Thyroid gland (tissue), 4 donors: ENCODE measurements at regions not wholly inside any gene's neighbourhood (a gene's known extent, or its start where the extent isn't known, plus 50 kb on each side); places are given as distances from the start of the nearest gene placed in this dataset.
"Not testable (repeated sequence)": the region's sequence is repeated elsewhere in the genome, so short reads cannot be mapped to it uniquely, and the experiment has no call there.

ENCODE experiments used
- DNase-seq, 2 donors: peaks; one replicate each; pipeline ENCODE4 v3.0.0-alpha.2; 2019
- H3K27ac ChIP-seq, 3 donors: fragments of 200-600 bp; sonication (generic); 1 replicate in 2 of 3; 2 replicates in 1 of 3; pipeline ENCODE4 v1.5.1; 2016 to 2019; ENCODE audit warnings: mild to moderate bottlenecking in 1 of 3, moderate library complexity in 1 of 3
- H3K27me3 ChIP-seq: fragments of 200-600 bp; sonication (generic); one replicate; pipeline ENCODE4 v1.5.1; 2019
- H3K36me3 ChIP-seq, 2 donors: fragments of 200-600 bp; sonication (generic); one replicate each; pipeline ENCODE4 v1.5.1; 2016 to 2019
- H3K4me1 ChIP-seq, 2 donors: fragments of 200-600 bp; sonication (generic); one replicate each; pipeline ENCODE4 v1.5.1; 2017 to 2019
- H3K4me3 ChIP-seq, 3 donors: fragments of 200-600 bp; sonication (generic); replicated peaks in 1 of 3; 1 replicate in 2 of 3; 2 replicates in 1 of 3; pipeline ENCODE4 v1.5.1; 2016; ENCODE audit warnings: mild to moderate bottlenecking in 1 of 3
- H3K9me3 ChIP-seq: fragments of 200-600 bp; sonication (generic); one replicate; pipeline ENCODE4 v1.5.1; 2017
- CTCF ChIP-seq, 6 experiments: fragments of 200-600 bp in 3 of 6; fragments of 450-650 bp in 3 of 6; sonication (generic) in 3 of 6; IDR thresholded peaks; one replicate each; pipeline ENCODE4 v1.5.1; 2016 to 2019; ENCODE audit warnings: antibody characterized with exemption in 6 of 6, mild to moderate bottlenecking in 2 of 6, inconsistent platforms in 1 of 6, moderate library complexity in 1 of 6
- POLR2A ChIP-seq, 2 donors: fragments of 450-650 bp; IDR thresholded peaks; one replicate each; pipeline ENCODE4 v1.6.1; 2017; ENCODE audit warnings: antibody characterized with exemption in 2 of 2, mild to moderate bottlenecking in 2 of 2, moderate library complexity in 1 of 2
- WGBS, 2 donors: methylation state at CpG; one replicate each; pipeline ENCODE4 v1.1.5; 2017; 5-methylcytosine and 5-hydroxymethylcytosine counted together
- intact Hi-C: fragments of 100-400 bp; cut with DNase I; formaldehyde crosslinking; loops from one replicate; pipeline ENCODE4 v1.15.1; 2023

DNA sequence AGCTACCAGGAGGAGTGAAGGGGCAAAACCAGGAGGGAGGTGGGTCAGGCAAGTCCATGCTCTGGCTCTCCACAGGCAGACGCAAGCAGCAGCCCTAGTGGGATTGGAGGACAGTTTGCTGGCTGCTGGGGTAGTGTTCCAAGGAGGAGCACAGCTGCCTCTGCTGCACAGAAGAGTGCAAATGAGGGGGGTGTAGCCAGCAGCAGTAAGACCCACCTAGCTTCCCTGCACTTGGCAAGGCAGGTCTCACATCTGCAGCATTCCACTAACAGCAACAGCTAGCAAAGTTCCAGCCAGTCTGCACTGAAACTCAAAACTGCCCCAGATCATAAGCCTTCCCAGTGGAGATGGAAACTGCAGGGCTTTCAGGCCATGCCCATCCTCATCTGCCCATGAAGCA is 405.0 kb downstream of the UTRN start:
- WGBS, 2 donors: 100% methylated on average over 1 of the region's 1 CpG
- Histone ChIP-seq H3K36me3 (no peaks in the 10 kb centered on the region), H3K4me1 (no peaks in the 10 kb centered on the region), H3K27me3 (no peaks in the 10 kb centered on the region), H3K27ac (no peak overlapping the region), H3K9me3 (no peaks in the 10 kb centered on the region), H3K4me3 (no peak overlapping the region)
- TF ChIP-seq POLR2A (IDR thresholded peaks at IDR 0.05) (no peak), CTCF (IDR thresholded peaks at IDR 0.05) (no peak)
- intact Hi-C loops: no loop called here
- no peak for DNase-seq

DNA sequence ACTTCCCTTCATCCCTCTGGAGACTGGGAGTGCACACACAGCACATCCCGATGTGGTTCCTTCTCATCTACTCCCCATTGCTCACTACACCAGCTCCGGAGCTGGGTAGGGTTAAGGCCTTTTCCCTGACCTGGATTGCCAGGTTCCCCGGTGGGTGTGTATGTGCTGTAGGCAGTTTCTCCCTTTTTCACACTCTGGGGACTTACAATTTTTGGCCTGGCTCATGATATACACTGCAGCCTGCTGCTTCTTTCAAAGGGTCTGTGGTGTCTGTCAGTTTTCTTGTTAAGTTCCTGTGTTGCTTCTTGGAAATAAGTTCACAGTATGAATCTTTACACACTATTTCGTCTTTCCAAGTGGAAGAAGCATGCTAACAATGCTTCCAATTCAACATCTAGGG is 405.5 kb downstream of the UTRN start:
- Histone ChIP-seq H3K9me3 (no peaks in the 10 kb centered on the region), H3K4me1 (no peaks in the 10 kb centered on the region), H3K36me3 (no peaks in the 10 kb centered on the region), H3K27ac (no peak overlapping the region), H3K4me3 (no peak overlapping the region), H3K27me3 (no peaks in the 10 kb centered on the region)
- DNase-seq: no peak
- 77 to 83% methylated on average over 4 of the region's 4 CpGs for WGBS, 2 donors
- no peak for TF ChIP-seq CTCF (IDR thresholded peaks at IDR 0.05)
- no peak for TF ChIP-seq POLR2A (IDR thresholded peaks at IDR 0.05)
- intact Hi-C loops: no loop called here

DNA sequence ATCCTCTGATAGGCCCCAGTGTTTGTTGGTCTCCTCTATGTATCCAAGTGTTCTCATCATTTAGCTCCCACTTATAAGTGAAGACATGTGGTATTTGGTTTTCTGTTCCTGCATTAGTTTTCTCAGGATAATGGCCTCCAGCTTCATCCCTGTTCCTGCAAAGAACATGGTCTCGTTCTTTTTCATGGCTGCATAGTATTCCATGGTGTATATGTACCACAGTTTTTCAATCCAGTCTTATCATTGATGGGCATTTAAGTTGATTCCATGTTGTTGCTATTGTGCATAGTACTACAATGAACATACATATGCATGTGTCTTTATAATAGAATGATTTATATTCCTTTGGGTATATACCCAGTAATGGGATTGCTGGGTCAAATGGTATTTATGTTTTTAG is 406.9 kb downstream of the UTRN start:
- DNase-seq, H3K4me3 ChIP-seq, intact Hi-C loops, H3K4me1 ChIP-seq, H3K9me3 ChIP-seq, H3K27ac ChIP-seq, H3K36me3 ChIP-seq, H3K27me3 ChIP-seq: not testable (repeated sequence)
- WGBS, 2 donors: 95 to 100% methylated on average over 1 of the region's 1 CpG

DNA sequence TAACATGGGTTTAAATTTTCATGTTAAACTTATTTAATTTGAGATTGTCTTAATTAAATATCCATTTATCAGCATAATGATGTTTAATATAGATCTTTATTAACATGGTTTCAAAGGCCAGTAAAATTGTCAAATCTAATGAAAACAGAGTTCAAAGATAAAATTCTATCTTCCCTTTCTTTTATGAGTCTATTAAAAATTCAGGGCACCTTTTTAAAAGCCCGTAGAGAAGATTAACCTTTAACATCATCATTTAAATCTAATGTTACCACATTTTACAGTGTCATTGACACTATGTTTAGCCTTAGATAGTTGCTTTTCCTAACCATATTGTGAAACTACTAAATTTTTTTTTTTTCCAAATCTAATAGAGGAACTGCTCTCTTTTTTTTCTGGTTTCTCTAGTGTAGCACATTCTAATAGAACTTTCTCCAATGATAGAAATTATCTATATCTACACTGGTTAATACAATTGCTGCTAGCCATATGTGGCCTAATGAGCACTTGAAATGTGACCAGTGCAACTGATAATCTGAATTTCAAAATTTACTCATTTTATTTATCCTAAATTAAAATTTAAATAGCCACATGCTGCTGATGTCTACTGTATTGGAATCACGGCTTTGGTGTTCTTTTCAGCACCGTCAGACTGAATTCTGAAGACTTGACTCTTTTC is 410.9 kb downstream of the UTRN start:
- DNase-seq: no peak
- H3K27me3 ChIP-seq: no peaks in the 10 kb centered on the region
- H3K4me3 ChIP-seq: no peak overlapping the region
- H3K27ac ChIP-seq: no peak overlapping the region
- H3K4me1 ChIP-seq: no peaks in the 10 kb centered on the region
- 95 to 96% methylated on average over 3 of the region's 3 CpGs for WGBS, 2 donors
- TF ChIP-seq POLR2A (IDR thresholded peaks at IDR 0.05) (no peak), CTCF (IDR thresholded peaks at IDR 0.05) (no peak)
- intact Hi-C loops: no loop called here
- peaks cover 5 to 9% of the 10 kb centered on the region in 2 donors for H3K36me3 ChIP-seq
- H3K9me3 ChIP-seq: no peaks in the 10 kb centered on the region

GRCh38 chr6:144696610-144697368 is 411.7 kb downstream of the UTRN start:
- H3K36me3 ChIP-seq: peaks cover 9 to 12% of the 10 kb centered on the region in 2 donors
- no peak for DNase-seq
- no peaks in the 10 kb centered on the region for H3K27me3 ChIP-seq
- H3K4me1 ChIP-seq: no peaks in the 10 kb centered on the region
- WGBS, 2 donors: 87 to 92% methylated on average over 2 of the region's 2 CpGs
- H3K27ac ChIP-seq: no peak overlapping the region
- no peaks in the 10 kb centered on the region for H3K9me3 ChIP-seq
- TF ChIP-seq POLR2A (IDR thresholded peaks at IDR 0.05) (no peak), CTCF (IDR thresholded peaks at IDR 0.05) (no peak)
- intact Hi-C loops: no loop called here
- H3K4me3 ChIP-seq: no peak overlapping the region
